GM23338 (cell line): ENCODE measurements at regions not wholly inside any gene's neighbourhood (a gene's known extent, or its start where the extent isn't known, plus 50 kb on each side); places are given as distances from the start of the nearest gene placed in this dataset.

Experiments used
- ATAC-seq: fragments of 200-7000 bp; cut with Tn5 transposase; 3 replicates; pipeline ENCODE4 v1.9.1; 2020
- DNase-seq: peaks from one replicate; pipeline ENCODE4 v3.0.0-alpha.2; 2015; ENCODE audit warnings: low spot score
- H2AFZ ChIP-seq: fragments of 200-600 bp; sonication (generic); 2 replicates; pipeline ENCODE4 v1.8.0; 2016; ENCODE audit warnings: antibody characterized with exemption, mild to moderate bottlenecking, moderate library complexity
- H3F3A ChIP-seq: fragments of 200-600 bp; sonication (generic); replicated peaks from 2 replicates; pipeline ENCODE4 v1.8.0; 2017; ENCODE audit warnings: antibody characterized with exemption, mixed run types, low read depth
- H3K27ac ChIP-seq: fragments of 200-600 bp; sonication (generic); 2 replicates; pipeline ENCODE4 v1.6.1; 2016; ENCODE audit warnings: low read depth
- H3K27me3 ChIP-seq: fragments of 200-600 bp; sonication (generic); 2 replicates; pipeline ENCODE4 v1.8.0; 2016; ENCODE audit warnings: mild to moderate bottlenecking, mixed run types, moderate library complexity; ENCODE audit not compliant: insufficient read depth
- H3K36me3 ChIP-seq: fragments of 200-600 bp; sonication (generic); 2 replicates; pipeline ENCODE4 v1.8.0; 2016; ENCODE audit warnings: mild to moderate bottlenecking; ENCODE audit not compliant: insufficient read depth
- H3K4me1 ChIP-seq: fragments of 200-600 bp; sonication (generic); 2 replicates; pipeline ENCODE4 v1.8.0; 2016; ENCODE audit warnings: mild to moderate bottlenecking, moderate library complexity; ENCODE audit not compliant: insufficient read depth
- H3K4me2 ChIP-seq: fragments of 200-600 bp; sonication (generic); 2 replicates; pipeline ENCODE4 v1.7.1; 2017; ENCODE audit warnings: mixed run types
- H3K4me3 ChIP-seq: fragments of 200-600 bp; sonication (generic); 2 replicates; pipeline ENCODE4 v1.6.1; 2016; ENCODE audit warnings: mixed run types
- H3K79me2 ChIP-seq: fragments of 200-600 bp; sonication (generic); replicated peaks from 2 replicates; pipeline ENCODE4 v1.8.0; 2017; ENCODE audit warnings: mild to moderate bottlenecking; ENCODE audit not compliant: insufficient read depth
- H3K9me2 ChIP-seq: fragments of 200-600 bp; sonication (generic); 2 replicates; pipeline ENCODE4 v1.8.0; 2017; ENCODE audit not compliant: insufficient read depth
- H4K20me1 ChIP-seq: fragments of 200-600 bp; sonication (generic); replicated peaks from 2 replicates; pipeline ENCODE4 v1.8.0; 2017; ENCODE audit warnings: mild to moderate bottlenecking; ENCODE audit not compliant: insufficient read depth
- H3K27ac Mint-ChIP-seq: 2 replicates; pipeline ENCODE4 v1.8.0; 2020; ENCODE audit warnings: inconsistent platforms, mild to moderate bottlenecking, moderate library complexity, mixed read lengths
- H3K27me3 Mint-ChIP-seq: 3 replicates; pipeline ENCODE4 v1.8.0; 2022; ENCODE audit warnings: low read depth, mild to moderate bottlenecking, moderate library complexity, mixed read lengths, inconsistent platforms; ENCODE audit not compliant: insufficient read depth, poor library complexity
- H3K36me3 Mint-ChIP-seq: 3 replicates; pipeline ENCODE4 v1.8.0; 2021; ENCODE audit warnings: low read depth, mild to moderate bottlenecking, inconsistent platforms, moderate library complexity, mixed read lengths
- H3K4me1 Mint-ChIP-seq: 3 replicates; pipeline ENCODE4 v1.8.0; 2020; ENCODE audit warnings: mild to moderate bottlenecking, inconsistent platforms, mixed read lengths
- H3K4me3 Mint-ChIP-seq: 3 replicates; pipeline ENCODE4 v1.8.0; 2021; ENCODE audit warnings: moderate library complexity, mild to moderate bottlenecking, inconsistent platforms, mixed read lengths
- H3K9me3 Mint-ChIP-seq: 3 replicates; pipeline ENCODE4 v1.8.0; 2020; ENCODE audit warnings: moderate library complexity, mild to moderate bottlenecking, inconsistent platforms, mixed read lengths
- EZH2 ChIP-seq: fragments of 200-600 bp; sonication (generic); IDR thresholded peaks from one replicate; pipeline ENCODE4 v1.8.0; 2017; ENCODE audit warnings: antibody characterized with exemption, mild to moderate bottlenecking, low read depth; ENCODE audit not compliant: unreplicated experiment
- NANOG ChIP-seq: IDR thresholded peaks from 2 replicates; pipeline ENCODE4 v1.6.1; 2016; ENCODE audit warnings: antibody characterized with exemption, borderline replicate concordance
- POLR2AphosphoS5 ChIP-seq: IDR thresholded peaks from 2 replicates; pipeline ENCODE4 v1.6.1; 2016; ENCODE audit warnings: antibody characterized with exemption, low read depth
- TF ChIP-seq, protein P1 (sequence below): fragments of 250-450 bp; sonication (Bioruptor Pico); IDR thresholded peaks from 2 replicates; pipeline ENCODE4 v1.5.0; 2020; ENCODE audit warnings: mild to moderate bottlenecking, moderate library complexity
- TF ChIP-seq, protein P2 (sequence below): IDR thresholded peaks from 2 replicates; pipeline ENCODE4 v1.6.1; 2016; ENCODE audit warnings: antibody characterized with exemption
- TF ChIP-seq, protein P3 (sequence below), 2 experiments: fragments of 200-600 bp in 1 of 2; sonication (generic) in 1 of 2; conservative IDR thresholded peaks; 2 replicates each; pipeline versions ENCODE4 v1.5.1 to v1.6.1; 2016 to 2017; ENCODE audit warnings: antibody characterized with exemption in 2 of 2, low read depth in 2 of 2, mild to moderate bottlenecking in 2 of 2, moderate library complexity in 1 of 2
- TF ChIP-seq, protein P4 (sequence below): IDR thresholded peaks from one replicate; pipeline ENCODE4 v1.6.1; 2018; ENCODE audit warnings: antibody characterized with exemption; ENCODE audit not compliant: unreplicated experiment

DNA sequence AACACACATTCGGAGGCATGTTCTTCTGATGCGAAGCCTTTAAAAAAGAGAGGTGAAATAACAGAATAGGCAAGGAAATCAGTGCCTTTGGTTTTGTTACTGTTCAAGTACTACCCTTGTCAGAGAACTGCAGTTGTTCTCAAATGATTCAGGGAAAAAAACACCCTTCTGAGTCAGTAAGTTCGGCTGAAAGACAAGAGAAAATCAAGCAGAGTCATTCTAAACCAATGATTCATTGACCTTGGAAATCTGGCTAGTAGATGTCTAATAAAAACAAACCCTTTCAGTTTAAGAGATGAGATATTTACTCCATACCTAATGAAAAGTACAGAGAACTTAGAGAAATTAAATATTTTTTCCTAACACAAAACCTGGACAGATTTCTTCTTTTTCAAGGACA, 72.7 kb upstream of the ABI3BP start:
- Histone ChIP-seq H3K27ac (no peak overlapping the region), H3K9me2 (0 out of 2 replicates have a peak, but pooled peaks cover 3% of the 10 kb centered on the region), H4K20me1 (no peaks in the 10 kb centered on the region), H3K4me2 (no peak overlapping the region), H3K79me2 (no peaks in the 10 kb centered on the region), H3K36me3 (no peaks in the 10 kb centered on the region), H3K4me1 (no peaks in the 10 kb centered on the region), H3K27me3 (no peaks in the 10 kb centered on the region), H3F3A (no peaks in the 10 kb centered on the region), H2AFZ (peak overlapping the region; percentile 30; the same call in 1 of the 2 replicates), H3K4me3 (no peak overlapping the region)
- peaks cover 5% of the 10 kb centered on the region; the same call in 2 of the 3 replicates for H3K4me1 Mint-ChIP-seq
- ATAC-seq = no peak
- no peak overlapping the region for H3K27ac Mint-ChIP-seq
- no peak overlapping the region for H3K4me3 Mint-ChIP-seq
- H3K27me3 Mint-ChIP-seq = no peaks in the 10 kb centered on the region
- DNase-seq = no peak
- no peaks in the 10 kb centered on the region; the same call in 2 of the 3 replicates for H3K9me3 Mint-ChIP-seq
- H3K36me3 Mint-ChIP-seq = no peaks in the 10 kb centered on the region
- TF ChIP-seq, protein P1, sequence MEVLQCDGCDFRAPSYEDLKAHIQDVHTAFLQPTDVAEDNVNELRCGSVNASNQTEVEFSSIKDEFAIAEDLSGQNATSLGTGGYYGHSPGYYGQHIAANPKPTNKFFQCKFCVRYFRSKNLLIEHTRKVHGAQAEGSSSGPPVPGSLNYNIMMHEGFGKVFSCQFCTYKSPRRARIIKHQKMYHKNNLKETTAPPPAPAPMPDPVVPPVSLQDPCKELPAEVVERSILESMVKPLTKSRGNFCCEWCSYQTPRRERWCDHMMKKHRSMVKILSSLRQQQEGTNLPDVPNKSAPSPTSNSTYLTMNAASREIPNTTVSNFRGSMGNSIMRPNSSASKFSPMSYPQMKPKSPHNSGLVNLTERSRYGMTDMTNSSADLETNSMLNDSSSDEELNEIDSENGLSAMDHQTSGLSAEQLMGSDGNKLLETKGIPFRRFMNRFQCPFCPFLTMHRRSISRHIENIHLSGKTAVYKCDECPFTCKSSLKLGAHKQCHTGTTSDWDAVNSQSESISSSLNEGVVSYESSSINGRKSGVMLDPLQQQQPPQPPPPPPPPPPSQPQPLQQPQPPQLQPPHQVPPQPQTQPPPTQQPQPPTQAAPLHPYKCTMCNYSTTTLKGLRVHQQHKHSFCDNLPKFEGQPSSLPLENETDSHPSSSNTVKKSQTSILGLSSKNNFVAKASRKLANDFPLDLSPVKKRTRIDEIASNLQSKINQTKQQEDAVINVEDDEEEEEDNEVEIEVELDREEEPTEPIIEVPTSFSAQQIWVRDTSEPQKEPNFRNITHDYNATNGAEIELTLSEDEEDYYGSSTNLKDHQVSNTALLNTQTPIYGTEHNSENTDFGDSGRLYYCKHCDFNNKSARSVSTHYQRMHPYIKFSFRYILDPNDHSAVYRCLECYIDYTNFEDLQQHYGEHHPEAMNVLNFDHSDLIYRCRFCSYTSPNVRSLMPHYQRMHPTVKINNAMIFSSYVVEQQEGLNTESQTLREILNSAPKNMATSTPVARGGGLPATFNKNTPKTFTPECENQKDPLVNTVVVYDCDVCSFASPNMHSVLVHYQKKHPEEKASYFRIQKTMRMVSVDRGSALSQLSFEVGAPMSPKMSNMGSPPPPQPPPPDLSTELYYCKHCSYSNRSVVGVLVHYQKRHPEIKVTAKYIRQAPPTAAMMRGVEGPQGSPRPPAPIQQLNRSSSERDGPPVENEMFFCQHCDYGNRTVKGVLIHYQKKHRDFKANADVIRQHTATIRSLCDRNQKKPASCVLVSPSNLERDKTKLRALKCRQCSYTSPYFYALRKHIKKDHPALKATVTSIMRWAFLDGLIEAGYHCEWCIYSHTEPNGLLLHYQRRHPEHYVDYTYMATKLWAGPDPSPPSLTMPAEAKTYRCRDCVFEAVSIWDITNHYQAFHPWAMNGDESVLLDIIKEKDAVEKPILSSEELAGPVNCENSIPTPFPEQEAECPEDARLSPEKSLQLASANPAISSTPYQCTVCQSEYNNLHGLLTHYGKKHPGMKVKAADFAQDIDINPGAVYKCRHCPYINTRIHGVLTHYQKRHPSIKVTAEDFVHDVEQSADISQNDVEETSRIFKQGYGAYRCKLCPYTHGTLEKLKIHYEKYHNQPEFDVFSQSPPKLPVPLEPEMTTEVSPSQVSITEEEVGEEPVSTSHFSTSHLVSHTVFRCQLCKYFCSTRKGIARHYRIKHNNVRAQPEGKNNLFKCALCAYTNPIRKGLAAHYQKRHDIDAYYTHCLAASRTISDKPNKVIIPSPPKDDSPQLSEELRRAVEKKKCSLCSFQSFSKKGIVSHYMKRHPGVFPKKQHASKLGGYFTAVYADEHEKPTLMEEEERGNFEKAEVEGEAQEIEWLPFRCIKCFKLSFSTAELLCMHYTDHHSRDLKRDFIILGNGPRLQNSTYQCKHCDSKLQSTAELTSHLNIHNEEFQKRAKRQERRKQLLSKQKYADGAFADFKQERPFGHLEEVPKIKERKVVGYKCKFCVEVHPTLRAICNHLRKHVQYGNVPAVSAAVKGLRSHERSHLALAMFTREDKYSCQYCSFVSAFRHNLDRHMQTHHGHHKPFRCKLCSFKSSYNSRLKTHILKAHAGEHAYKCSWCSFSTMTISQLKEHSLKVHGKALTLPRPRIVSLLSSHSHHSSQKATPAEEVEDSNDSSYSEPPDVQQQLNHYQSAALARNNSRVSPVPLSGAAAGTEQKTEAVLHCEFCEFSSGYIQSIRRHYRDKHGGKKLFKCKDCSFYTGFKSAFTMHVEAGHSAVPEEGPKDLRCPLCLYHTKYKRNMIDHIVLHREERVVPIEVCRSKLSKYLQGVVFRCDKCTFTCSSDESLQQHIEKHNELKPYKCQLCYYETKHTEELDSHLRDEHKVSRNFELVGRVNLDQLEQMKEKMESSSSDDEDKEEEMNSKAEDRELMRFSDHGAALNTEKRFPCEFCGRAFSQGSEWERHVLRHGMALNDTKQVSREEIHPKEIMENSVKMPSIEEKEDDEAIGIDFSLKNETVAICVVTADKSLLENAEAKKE (CRISPR knock-in tag) = no peak
- no peak for TF ChIP-seq NANOG
- no peak for TF ChIP-seq POLR2AphosphoS5
- TF ChIP-seq, protein P2, sequence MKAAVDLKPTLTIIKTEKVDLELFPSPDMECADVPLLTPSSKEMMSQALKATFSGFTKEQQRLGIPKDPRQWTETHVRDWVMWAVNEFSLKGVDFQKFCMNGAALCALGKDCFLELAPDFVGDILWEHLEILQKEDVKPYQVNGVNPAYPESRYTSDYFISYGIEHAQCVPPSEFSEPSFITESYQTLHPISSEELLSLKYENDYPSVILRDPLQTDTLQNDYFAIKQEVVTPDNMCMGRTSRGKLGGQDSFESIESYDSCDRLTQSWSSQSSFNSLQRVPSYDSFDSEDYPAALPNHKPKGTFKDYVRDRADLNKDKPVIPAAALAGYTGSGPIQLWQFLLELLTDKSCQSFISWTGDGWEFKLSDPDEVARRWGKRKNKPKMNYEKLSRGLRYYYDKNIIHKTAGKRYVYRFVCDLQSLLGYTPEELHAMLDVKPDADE = no peak
- TF ChIP-seq, protein P3, sequence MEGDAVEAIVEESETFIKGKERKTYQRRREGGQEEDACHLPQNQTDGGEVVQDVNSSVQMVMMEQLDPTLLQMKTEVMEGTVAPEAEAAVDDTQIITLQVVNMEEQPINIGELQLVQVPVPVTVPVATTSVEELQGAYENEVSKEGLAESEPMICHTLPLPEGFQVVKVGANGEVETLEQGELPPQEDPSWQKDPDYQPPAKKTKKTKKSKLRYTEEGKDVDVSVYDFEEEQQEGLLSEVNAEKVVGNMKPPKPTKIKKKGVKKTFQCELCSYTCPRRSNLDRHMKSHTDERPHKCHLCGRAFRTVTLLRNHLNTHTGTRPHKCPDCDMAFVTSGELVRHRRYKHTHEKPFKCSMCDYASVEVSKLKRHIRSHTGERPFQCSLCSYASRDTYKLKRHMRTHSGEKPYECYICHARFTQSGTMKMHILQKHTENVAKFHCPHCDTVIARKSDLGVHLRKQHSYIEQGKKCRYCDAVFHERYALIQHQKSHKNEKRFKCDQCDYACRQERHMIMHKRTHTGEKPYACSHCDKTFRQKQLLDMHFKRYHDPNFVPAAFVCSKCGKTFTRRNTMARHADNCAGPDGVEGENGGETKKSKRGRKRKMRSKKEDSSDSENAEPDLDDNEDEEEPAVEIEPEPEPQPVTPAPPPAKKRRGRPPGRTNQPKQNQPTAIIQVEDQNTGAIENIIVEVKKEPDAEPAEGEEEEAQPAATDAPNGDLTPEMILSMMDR (conservative IDR thresholded peaks at IDR 0.05; ENCODE audit: low read depth in 2 of 2) = no peak
- TF ChIP-seq, protein P4, sequence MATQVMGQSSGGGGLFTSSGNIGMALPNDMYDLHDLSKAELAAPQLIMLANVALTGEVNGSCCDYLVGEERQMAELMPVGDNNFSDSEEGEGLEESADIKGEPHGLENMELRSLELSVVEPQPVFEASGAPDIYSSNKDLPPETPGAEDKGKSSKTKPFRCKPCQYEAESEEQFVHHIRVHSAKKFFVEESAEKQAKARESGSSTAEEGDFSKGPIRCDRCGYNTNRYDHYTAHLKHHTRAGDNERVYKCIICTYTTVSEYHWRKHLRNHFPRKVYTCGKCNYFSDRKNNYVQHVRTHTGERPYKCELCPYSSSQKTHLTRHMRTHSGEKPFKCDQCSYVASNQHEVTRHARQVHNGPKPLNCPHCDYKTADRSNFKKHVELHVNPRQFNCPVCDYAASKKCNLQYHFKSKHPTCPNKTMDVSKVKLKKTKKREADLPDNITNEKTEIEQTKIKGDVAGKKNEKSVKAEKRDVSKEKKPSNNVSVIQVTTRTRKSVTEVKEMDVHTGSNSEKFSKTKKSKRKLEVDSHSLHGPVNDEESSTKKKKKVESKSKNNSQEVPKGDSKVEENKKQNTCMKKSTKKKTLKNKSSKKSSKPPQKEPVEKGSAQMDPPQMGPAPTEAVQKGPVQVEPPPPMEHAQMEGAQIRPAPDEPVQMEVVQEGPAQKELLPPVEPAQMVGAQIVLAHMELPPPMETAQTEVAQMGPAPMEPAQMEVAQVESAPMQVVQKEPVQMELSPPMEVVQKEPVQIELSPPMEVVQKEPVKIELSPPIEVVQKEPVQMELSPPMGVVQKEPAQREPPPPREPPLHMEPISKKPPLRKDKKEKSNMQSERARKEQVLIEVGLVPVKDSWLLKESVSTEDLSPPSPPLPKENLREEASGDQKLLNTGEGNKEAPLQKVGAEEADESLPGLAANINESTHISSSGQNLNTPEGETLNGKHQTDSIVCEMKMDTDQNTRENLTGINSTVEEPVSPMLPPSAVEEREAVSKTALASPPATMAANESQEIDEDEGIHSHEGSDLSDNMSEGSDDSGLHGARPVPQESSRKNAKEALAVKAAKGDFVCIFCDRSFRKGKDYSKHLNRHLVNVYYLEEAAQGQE = no peak
- no peak for TF ChIP-seq EZH2
